ENCODE measurements at regions not wholly inside any gene's neighbourhood (a gene's known extent, or its start where the extent isn't known, plus 50 kb on each side); places are given as distances from the start of the nearest gene placed in this dataset.

GRCh38 chr5:53825926-53826325 is 265.5 kb downstream of the NDUFS4 start (continued):
- TF ChIP-seq, protein P1, sequence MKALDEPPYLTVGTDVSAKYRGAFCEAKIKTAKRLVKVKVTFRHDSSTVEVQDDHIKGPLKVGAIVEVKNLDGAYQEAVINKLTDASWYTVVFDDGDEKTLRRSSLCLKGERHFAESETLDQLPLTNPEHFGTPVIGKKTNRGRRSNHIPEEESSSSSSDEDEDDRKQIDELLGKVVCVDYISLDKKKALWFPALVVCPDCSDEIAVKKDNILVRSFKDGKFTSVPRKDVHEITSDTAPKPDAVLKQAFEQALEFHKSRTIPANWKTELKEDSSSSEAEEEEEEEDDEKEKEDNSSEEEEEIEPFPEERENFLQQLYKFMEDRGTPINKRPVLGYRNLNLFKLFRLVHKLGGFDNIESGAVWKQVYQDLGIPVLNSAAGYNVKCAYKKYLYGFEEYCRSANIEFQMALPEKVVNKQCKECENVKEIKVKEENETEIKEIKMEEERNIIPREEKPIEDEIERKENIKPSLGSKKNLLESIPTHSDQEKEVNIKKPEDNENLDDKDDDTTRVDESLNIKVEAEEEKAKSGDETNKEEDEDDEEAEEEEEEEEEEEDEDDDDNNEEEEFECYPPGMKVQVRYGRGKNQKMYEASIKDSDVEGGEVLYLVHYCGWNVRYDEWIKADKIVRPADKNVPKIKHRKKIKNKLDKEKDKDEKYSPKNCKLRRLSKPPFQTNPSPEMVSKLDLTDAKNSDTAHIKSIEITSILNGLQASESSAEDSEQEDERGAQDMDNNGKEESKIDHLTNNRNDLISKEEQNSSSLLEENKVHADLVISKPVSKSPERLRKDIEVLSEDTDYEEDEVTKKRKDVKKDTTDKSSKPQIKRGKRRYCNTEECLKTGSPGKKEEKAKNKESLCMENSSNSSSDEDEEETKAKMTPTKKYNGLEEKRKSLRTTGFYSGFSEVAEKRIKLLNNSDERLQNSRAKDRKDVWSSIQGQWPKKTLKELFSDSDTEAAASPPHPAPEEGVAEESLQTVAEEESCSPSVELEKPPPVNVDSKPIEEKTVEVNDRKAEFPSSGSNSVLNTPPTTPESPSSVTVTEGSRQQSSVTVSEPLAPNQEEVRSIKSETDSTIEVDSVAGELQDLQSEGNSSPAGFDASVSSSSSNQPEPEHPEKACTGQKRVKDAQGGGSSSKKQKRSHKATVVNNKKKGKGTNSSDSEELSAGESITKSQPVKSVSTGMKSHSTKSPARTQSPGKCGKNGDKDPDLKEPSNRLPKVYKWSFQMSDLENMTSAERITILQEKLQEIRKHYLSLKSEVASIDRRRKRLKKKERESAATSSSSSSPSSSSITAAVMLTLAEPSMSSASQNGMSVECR (CRISPR knock-in tag; IDR thresholded peaks at IDR 0.05; ENCODE audit: borderline replicate concordance), result no peak
- TF ChIP-seq RORB (CRISPR knock-in tag; IDR thresholded peaks at IDR 0.05) (no peak), ZNF121 (CRISPR knock-in tag; IDR thresholded peaks at IDR 0.05) (no peak)
- TF ChIP-seq, protein P2, sequence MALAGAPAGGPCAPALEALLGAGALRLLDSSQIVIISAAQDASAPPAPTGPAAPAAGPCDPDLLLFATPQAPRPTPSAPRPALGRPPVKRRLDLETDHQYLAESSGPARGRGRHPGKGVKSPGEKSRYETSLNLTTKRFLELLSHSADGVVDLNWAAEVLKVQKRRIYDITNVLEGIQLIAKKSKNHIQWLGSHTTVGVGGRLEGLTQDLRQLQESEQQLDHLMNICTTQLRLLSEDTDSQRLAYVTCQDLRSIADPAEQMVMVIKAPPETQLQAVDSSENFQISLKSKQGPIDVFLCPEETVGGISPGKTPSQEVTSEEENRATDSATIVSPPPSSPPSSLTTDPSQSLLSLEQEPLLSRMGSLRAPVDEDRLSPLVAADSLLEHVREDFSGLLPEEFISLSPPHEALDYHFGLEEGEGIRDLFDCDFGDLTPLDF (CRISPR knock-in tag; IDR thresholded peaks at IDR 0.05), result no peak

DNA sequence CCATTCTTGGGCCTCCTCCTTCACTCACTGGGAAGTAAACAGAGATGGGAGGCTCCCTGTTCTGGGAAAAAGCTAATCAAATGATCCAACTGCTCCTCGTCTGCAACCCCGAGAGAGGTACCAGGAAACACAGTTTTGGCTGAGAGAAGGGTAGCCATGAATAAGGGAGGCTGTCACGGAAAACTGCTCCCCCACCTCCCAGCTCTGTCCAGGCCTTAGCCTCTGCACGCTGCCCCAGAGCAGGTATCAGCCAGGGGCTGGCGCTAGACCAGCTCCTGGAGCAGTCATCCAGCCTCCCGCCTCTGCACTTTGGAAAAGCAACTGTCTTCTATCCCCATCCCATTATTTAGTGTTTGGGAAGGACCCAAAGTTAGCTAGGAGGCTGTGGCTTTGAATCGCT is 266.1 kb downstream of the NDUFS4 start:
- CTCF ChIA-PET, result interaction anchor here (0.6 kb wide), 1 partner anchor 344 kb away, joined by 3 read pairs; no protein-coding TSS in a partner anchor
- Mint-ChIP-seq H3K36me3 (peaks cover 10% of the 10 kb centered on the region), H3K9me3 (peaks cover 16% of the 10 kb centered on the region), H3K4me3 (no peak overlapping the region), H3K4me1 (no peaks in the 10 kb centered on the region), H3K27ac (no peak overlapping the region), H3K27me3 (ENCODE audit: low read depth) (no peaks in the 10 kb centered on the region)
- POLR2A ChIA-PET, result no interaction called here
- ATAC-seq (peak; percentile 58), DNase-seq (ENCODE audit: low spot score) (no peak)
- no peak for TF ChIP-seq ATF6 (CRISPR knock-in tag; IDR thresholded peaks at IDR 0.05)
- TF ChIP-seq FOXK1 (CRISPR knock-in tag; IDR thresholded peaks at IDR 0.05), result no peak
- TF ChIP-seq, protein P3, sequence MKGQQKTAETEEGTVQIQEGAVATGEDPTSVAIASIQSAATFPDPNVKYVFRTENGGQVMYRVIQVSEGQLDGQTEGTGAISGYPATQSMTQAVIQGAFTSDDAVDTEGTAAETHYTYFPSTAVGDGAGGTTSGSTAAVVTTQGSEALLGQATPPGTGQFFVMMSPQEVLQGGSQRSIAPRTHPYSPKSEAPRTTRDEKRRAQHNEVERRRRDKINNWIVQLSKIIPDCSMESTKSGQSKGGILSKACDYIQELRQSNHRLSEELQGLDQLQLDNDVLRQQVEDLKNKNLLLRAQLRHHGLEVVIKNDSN (CRISPR knock-in tag; IDR thresholded peaks at IDR 0.05), result no peak
- no peak for TF ChIP-seq ATF2 (CRISPR knock-in tag; IDR thresholded peaks at IDR 0.05; ENCODE audit: borderline replicate concordance, low read depth)
- no peak for TF ChIP-seq ZBTB43 (CRISPR knock-in tag; IDR thresholded peaks at IDR 0.05)

DNA sequence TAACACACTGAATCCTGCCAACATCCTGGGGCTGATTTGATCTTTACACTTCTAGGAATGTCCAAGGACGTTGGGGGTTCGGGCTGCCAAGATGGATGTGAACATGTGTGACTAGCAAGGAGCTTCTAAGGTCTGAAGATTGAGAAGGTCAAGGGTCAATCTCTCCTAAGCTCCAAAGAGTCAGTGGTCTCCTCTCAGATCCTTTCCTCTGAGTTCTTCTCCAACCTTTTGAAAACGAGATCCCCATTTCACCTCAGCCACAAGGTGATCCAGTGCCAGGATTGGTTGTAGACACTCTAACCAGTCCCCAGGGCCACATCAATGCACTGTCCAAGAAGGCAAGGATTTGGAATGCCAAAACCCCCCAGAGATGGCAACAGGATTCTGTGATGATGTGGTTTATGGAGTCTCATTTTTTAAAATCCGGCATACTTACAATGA is 266.8 kb downstream of the NDUFS4 start:
- Mint-ChIP-seq H3K36me3 (peaks cover 11% of the 10 kb centered on the region), H3K4me1 (no peaks in the 10 kb centered on the region), H3K27me3 (ENCODE audit: low read depth) (no peaks in the 10 kb centered on the region), H3K4me3 (no peak overlapping the region), H3K27ac (no peak overlapping the region), H3K9me3 (peaks cover 17% of the 10 kb centered on the region)
- no peak for DNase-seq (ENCODE audit: low spot score)
- POLR2A ChIA-PET, result no interaction called here
- CTCF ChIA-PET, result no interaction called here
- ATAC-seq, result no peak
- TF ChIP-seq SMAD4 (CRISPR knock-in tag; IDR thresholded peaks at IDR 0.05), result no peak
- TF ChIP-seq CBFB (CRISPR knock-in tag; IDR thresholded peaks at IDR 0.05; ENCODE audit: low read depth), result no peak
- no peak for TF ChIP-seq ZNF671 (CRISPR knock-in tag; IDR thresholded peaks at IDR 0.05)
- TF ChIP-seq, protein P4, sequence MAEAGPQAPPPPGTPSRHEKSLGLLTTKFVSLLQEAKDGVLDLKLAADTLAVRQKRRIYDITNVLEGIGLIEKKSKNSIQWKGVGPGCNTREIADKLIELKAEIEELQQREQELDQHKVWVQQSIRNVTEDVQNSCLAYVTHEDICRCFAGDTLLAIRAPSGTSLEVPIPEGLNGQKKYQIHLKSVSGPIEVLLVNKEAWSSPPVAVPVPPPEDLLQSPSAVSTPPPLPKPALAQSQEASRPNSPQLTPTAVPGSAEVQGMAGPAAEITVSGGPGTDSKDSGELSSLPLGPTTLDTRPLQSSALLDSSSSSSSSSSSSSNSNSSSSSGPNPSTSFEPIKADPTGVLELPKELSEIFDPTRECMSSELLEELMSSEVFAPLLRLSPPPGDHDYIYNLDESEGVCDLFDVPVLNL (CRISPR knock-in tag; IDR thresholded peaks at IDR 0.05; ENCODE audit: borderline replicate concordance, low read depth), result no peak
- no peak for TF ChIP-seq IRF1 (CRISPR knock-in tag; IDR thresholded peaks at IDR 0.05)
- no peak for TF ChIP-seq AFF4 (CRISPR knock-in tag; IDR thresholded peaks at IDR 0.05; ENCODE audit: borderline replicate concordance)
- TF ChIP-seq TP53 (CRISPR knock-in tag; IDR thresholded peaks at IDR 0.05), result no peak

All from WTC11 (cell line).